D721Med (cell line): ENCODE measurements at regions not wholly inside any gene's neighbourhood (a gene's known extent, or its start where the extent isn't known, plus 50 kb on each side); places are given as distances from the start of the nearest gene placed in this dataset.

Experiments used
- DNase-seq: peaks from one replicate; pipeline ENCODE4 v3.0.0; 2011; ENCODE audit warnings: low spot score; ENCODE audit not compliant: insufficient read length
- FAIRE-seq: peaks from 2 replicates; lab custom pipeline; 2011; peaks lifted over from hg19 to GRCh38; lab: Jason Lieb, UNC
- CTCF ChIP-seq: IDR thresholded peaks from 2 replicates; pipeline ENCODE4 v1.5.1; 2012; ENCODE audit warnings: mild to moderate bottlenecking, control low read depth; ENCODE audit not compliant: insufficient read depth; ENCODE audit errors: missing control alignments

GRCh38 chr5:92761585-92761984 is 819.4 kb downstream of the NR2F1-AS1 start:
- FAIRE-seq (no peak), DNase-seq (no peak)
- TF ChIP-seq CTCF = no peak

- no peak for TF ChIP-seq CTCF
- DNase-seq = no peak
- FAIRE-seq = no peak
Observed at GRCh38 chr5:92760550-92760949, 820.5 kb downstream of the NR2F1-AS1 start.

GRCh38 chr5:92758552-92758951 is 822.5 kb downstream of the NR2F1-AS1 start:
- no peak for FAIRE-seq

GRCh38 chr5:92749943-92750342 is 831.1 kb downstream of the NR2F1-AS1 start:
- DNase-seq (no peak), FAIRE-seq (no peak)
- TF ChIP-seq CTCF = no peak

More at GRCh38 chr5:92758552-92758951, 822.5 kb downstream of the NR2F1-AS1 start:
- TF ChIP-seq CTCF = no peak
- no peak for DNase-seq

GRCh38 chr5:92748072-92748676 is 832.8 kb downstream of the NR2F1-AS1 start:
- no peak for TF ChIP-seq CTCF
- FAIRE-seq = no peak

GRCh38 chr5:92741906-92742305 is 839.1 kb downstream of the NR2F1-AS1 start:
- TF ChIP-seq CTCF = no peak
- DNase-seq (no peak), FAIRE-seq (no peak)

More at GRCh38 chr5:92748072-92748676, 832.8 kb downstream of the NR2F1-AS1 start:
- DNase-seq = no peak

GRCh38 chr5:92734211-92734940 is 846.6 kb downstream of the NR2F1-AS1 start:
- no peak for TF ChIP-seq CTCF
- no peak for FAIRE-seq
- DNase-seq = no peak
